Smooth muscle cell of the brain vasculature (primary cell): ENCODE measurements at regions not wholly inside any gene's neighbourhood (a gene's known extent, or its start where the extent isn't known, plus 50 kb on each side); places are given as distances from the start of the nearest gene placed in this dataset.
"Not testable (repeated sequence)": the region's sequence is repeated elsewhere in the genome, so short reads cannot be mapped to it uniquely, and the experiment has no call there.

Source experiments
- DNase-seq: peaks from one replicate; pipeline ENCODE4 v3.0.0-alpha.2; 2012; ENCODE audit warnings: low read depth, low spot score

GRCh38 chr3:118127992-118128391 lies 906.7 kb downstream of the IGSF11 start:
- no peak for DNase-seq

DNA sequence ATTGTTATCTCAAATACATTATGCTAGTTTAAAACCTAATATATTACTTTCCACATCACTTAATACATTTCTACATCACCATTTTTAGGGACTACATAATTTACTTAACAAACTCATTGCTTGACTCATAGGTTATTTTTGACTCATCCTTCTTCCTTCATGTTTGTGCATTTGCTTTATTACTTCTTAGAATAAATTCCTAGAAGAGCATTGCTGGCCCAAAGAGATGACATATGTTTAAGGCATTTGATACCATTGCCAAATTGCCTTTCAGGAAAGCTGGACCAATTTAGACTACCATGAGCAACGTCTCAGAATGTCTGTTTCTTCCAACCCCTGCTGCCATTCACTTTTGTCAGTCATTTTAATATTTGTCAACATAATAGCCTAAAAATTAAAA lies 905.8 kb downstream of the IGSF11 start:
- no peak for DNase-seq

DNA sequence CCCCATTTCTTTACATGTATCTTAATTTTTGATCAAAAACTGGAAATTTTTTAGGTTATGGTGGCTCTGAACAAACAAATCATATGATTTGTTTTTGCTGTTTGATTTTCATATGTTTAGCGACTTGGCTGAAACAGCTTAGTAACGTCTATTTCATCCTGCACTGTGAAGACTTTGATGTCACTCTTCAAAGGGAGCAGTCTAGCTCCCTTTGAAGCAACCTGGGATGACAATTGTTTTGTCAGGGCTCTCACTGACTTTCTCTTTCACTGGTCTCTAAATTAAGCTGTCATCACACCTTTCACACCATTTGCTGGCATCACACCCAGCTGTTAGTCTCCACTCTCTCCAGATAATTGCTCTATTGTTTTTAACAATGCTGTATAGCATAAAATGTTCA lies 896.9 kb downstream of the IGSF11 start:
- no peak for DNase-seq

GRCh38 chr3:118144919-118145318 lies 889.7 kb downstream of the IGSF11 start:
- no peak for DNase-seq

DNA sequence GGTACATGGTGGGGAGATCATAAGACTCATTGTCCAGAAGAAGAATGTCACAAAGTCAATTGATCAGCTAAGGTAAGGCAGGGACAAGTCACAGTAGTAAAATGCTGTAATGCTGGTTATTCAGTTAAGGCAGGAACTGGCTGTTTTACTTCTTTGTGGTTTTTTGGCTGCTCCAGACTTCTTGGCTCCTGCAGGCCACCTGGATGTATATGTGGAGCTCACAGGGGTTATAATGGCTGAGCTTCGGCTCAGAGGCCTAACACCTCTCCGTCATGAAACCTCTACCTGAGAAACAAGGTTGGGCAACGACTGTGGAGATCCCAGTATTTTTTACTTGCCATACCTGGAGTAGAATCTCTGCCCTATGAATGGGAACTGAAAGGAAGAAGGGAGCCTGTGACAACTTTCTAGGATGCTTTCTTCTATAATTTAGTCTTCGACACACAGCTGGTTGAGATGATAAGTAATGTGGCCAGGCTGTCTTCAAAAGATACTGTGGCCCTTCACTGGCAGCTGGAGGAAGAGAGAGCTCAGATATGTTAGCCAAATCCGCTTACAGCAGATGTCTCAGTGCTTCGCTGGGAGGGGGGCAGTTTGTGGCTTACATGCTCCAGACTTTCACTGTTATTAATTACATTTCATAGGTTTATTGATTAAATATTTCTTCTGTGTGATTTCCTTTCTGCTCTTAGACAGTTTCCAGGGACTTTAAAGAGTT lies 887.8 kb downstream of the IGSF11 start:
- DNase-seq: no peak

DNA sequence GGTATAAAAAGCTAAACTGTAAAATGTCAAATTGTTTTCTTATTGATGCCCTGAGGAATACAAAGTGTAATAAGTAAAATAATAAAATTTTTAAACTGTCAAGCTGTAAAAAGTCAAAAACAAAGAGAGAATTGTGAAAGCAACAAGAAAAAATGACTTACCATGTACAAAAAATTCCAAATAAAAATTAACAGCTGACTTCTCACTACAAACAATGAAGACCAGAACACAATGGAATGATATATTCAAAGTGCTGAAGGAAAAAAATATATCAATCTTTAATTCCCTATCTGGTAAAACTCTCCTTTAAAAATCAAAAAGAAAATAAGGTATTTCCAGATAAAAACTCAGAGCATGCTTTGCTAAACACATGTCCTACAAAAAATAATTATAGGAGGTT lies 883.5 kb downstream of the IGSF11 start:
- no peak for DNase-seq

GRCh38 chr3:118162627-118163588 lies 871.7 kb downstream of the IGSF11 start:
- DNase-seq: not testable (repeated sequence)

DNA sequence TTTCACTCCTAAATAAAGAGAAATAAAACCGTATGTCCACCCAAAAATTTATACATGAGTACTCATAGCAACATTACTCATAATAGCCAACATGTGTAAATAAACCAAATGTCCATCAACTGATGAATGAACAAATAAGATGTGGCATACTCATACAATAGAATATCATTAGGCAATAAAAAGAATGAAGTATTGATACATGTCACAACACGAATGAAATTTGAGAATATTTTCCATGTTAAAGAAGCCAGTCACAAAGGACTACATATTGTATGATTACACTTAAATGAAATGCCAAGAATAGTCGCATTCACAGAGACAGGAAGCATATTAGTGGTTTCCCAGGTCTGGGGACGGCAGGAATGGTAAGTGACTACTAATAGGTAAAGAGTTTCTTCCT lies 869.2 kb downstream of the IGSF11 start:
- DNase-seq: no peak

DNA sequence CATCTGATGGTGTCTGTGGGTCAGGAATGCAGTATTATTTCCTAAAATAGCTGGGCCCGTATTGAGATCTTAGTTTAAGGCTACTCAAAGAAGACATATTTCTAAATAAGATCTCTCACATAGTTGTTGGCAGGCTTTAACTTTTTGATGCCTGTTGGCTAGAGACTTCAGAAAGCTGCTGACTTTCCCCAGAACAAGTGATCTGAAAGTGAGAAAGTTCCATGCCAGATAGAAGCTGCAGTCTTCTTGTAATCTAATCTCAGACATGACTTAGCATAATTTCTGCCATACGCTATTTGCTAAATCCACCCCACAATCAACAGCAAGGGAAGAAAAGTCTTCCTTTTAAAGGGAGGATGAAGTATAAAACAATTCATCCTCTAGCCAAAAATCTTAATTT lies 867.1 kb downstream of the IGSF11 start:
- DNase-seq: no peak

GRCh38 chr3:118168175-118168574 lies 866.5 kb downstream of the IGSF11 start:
- no peak for DNase-seq

GRCh38 chr3:118171236-118171852 lies 863.3 kb downstream of the IGSF11 start:
- DNase-seq: no peak

GRCh38 chr3:118180853-118181252 lies 853.8 kb downstream of the IGSF11 start:
- DNase-seq: no peak

DNA sequence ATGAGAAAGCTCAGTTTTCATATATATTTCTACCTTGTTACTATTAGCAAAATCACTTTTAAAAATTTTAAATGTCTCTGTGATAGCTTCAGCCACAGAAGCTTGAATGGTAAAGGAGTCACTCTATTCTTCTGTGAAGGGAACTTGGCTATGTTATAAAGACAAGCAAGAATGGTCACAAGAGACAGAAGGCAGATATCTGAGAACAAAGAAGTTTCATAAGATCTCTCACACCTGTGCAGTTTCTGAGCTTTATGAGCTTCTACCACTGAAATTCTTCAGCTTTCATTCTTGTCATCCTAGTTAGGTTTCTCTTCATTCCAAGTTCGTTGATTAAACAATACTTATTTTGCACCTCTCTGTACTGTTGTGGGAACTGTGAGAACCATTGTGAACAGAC lies 853.4 kb downstream of the IGSF11 start:
- no peak for DNase-seq

DNA sequence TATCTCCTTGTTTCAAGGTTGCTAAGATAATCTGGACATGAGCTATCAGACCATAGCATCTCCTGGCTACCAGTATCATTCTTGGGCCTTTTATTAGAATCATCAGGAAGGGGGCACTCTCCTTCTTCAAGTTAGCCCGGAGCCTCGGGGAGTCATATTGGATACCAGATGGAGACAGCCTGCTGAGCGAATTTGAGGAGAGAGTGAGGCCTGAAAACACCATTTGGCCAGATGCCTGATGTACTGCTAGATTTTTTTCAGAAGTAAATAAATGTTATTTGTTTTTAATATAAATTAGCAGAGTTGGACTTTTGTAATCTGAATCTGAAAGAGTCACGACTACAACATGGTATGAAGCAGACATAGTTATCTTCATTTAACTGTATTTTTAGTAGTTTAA lies 848.6 kb downstream of the IGSF11 start:
- no peak for DNase-seq

GRCh38 chr3:118187221-118187620 lies 847.4 kb downstream of the IGSF11 start:
- no peak for DNase-seq

DNA sequence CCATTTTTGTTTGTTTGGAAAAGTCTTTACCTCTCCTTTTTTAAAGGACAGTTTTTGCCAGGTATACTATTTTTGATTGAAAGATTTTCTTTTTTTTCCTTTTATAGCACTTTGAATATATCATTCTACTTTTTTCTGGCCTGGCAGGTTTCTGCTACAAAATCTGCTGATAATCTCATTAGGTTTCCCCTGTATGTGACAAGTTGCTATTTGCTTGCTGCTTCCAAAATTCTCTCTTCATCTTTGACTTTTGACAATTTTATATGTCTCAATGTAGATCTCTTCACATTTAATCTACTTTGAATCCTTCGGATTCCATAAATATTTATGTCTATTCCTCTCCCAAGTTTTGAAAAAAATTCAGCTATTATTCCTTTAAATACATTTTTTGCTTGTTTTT lies 838.5 kb downstream of the IGSF11 start:
- no peak for DNase-seq

GRCh38 chr3:118199044-118199443 lies 835.6 kb downstream of the IGSF11 start:
- DNase-seq: no peak

DNA sequence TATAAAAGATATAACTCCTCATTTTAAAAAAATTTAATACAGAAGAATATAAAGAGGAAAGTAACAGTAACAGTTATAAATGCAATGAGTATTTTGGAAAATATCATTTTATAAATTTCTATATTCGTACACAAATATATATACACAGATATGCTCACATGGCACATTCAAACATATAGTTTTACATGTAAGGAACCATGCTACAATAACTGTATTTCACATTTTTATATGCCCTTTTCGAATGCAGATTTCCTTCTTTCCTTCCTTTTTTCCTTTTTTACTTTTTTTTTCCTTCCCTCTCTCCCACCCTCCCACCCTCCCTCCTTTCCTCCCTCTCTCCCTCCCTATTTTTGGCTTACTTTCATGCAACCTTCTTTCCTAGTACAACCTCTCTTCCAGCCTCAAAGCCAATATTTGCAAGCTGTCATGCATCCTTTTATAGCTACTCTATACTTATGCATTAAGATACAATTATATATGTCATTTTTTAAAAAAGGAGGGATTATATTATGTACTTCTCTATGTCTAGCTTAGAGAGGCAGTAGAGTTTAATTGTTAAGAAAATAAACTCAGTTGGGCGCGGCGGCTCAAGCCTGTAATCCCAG lies 830.5 kb downstream of the IGSF11 start:
- DNase-seq: no peak

DNA sequence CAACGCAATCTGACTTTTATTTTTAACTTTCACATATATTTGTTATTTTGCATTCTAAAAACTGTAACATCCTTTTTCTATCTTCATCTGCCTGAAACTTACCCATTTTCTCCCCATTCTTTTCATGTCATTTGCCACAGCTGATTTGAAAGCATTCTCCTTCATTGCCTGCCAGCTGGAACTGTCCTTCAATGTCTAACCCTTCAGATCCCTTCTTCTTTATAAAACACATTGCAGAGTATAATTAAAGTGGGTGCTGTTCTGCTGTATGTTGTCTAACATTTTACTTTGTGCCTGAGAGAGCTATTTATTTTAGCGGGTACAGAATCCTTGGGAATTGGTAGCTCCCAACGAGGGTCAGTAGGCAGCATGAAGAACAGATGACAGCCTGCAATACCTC lies 827.4 kb downstream of the IGSF11 start:
- no peak for DNase-seq

DNA sequence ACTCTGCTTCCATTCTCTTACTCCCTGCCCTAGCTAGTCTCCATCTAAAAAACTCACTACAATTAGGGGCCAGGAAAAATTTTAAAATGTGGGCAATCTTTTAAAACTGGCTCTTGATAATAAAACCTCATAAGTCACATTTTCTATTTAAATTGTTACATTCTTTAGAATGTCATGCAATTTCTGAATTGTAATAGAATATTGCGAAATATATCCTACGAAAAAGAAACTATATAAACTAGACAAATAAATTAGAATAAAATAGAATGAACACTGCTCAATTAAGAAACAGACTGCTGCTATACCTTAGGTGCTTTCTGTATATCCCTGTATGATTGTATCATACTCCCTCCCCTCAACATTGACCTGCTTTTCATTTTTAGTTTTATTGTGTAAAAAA lies 826.0 kb downstream of the IGSF11 start:
- no peak for DNase-seq

- DNase-seq: no peak
These were observed 820.8 kb downstream of the IGSF11 start for GRCh38 chr3:118213892-118214291.

DNA sequence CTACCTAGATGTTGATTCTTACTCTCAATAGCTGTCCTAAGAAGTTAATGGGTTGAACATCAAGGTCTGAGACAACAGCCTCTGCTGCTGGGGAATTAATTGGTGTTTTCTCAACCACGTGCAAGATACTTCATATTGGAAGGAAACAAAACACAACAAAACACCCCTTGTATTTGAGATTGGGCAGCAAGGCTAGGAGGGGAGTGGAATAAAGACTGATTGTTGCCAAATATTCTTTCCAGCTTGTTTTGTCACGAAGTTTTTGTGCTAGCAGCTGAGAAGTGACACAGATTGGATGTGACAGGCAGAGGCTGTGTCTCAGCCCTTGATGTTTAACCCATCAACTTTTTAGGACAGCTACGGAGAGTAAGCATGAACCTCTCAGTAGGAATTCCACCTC lies 808.4 kb downstream of the IGSF11 start:
- no peak for DNase-seq
